ENCODE measurements at regions not wholly inside any gene's neighbourhood (a gene's known extent, or its start where the extent isn't known, plus 50 kb on each side); places are given as distances from the start of the nearest gene placed in this dataset.

GRCh38 chr11:44409558-44410236 lies 99.8 kb upstream of the ALX4 start:
- intact Hi-C loops (cut with micrococcal nuclease; ENCODE audit: unreplicated experiment) (no loop called here), in situ Hi-C loops (cut with HindIII; ENCODE audit: extremely low pct_ligation_motif_present, low pct_unique_long_range_greater_than_20kb) (loop anchor here (25.0 kb wide), 1 partner anchor 97 kb away; the partner anchor contains the start of gene ALX4)
- Histone ChIP-seq H3K36me3 (replicated peaks in 1 of 2; ENCODE audit: control insufficient read depth in 1 of 2, insufficient read depth in 2 of 2, low read length in 2 of 2) (no peaks in the 10 kb centered on the region), H4K20me1 (ENCODE audit: insufficient read depth, low read length) (no peaks in the 10 kb centered on the region), H3K27ac (ENCODE audit: extremely low read length, insufficient read depth, low read length) (no peak overlapping the region), H3K4me1 (ENCODE audit: insufficient read depth, low read length) (peaks cover 10% of the 10 kb centered on the region), H3K27me3 (ENCODE audit: control insufficient read depth in 1 of 2, insufficient read depth in 2 of 2, low read length in 2 of 2) (peaks cover 2 to 29% of the 10 kb centered on the region in 2 experiments), H3K79me2 (ENCODE audit: insufficient read depth, low read length) (no peaks in the 10 kb centered on the region), H3K9ac (ENCODE audit: insufficient read depth, low read depth, low read length) (no peak overlapping the region), H3K9me3 (ENCODE audit: low read length) (no peaks in the 10 kb centered on the region), H2AFZ (ENCODE audit: low read length) (no peak overlapping the region), H3K4me2 (ENCODE audit: low read depth, low read length) (no peak overlapping the region), H3K4me3 (replicated peaks in 1 of 3; ENCODE audit: insufficient read depth in 1 of 3, low read depth in 2 of 3, low read length in 3 of 3) (no peak overlapping the region)
- BruUV-seq (replicated peaks) = no TSS peak
- 17% methylated on average over 9 of the region's 9 CpGs for WGBS (ENCODE audit: low lambda C conversion rate)
- POLR2A ChIA-PET = no interaction called here
- CTCF ChIA-PET (ENCODE audit: low intra/inter-chr PET ratio, low total read pairs) = no interaction called here
- FAIRE-seq (no peak), ATAC-seq (peak; percentile 62; the same call in 2 of the 3 replicates), DNase-seq (ENCODE audit: low spot score) (peak; percentile 13)
- TF ChIP-seq ZNF670 (CRISPR knock-in tag; IDR thresholded peaks at IDR 0.05; ENCODE audit: borderline replicate concordance) (no peak), PATZ1 (CRISPR knock-in tag; IDR thresholded peaks at IDR 0.05) (no peak), KDM5A (IDR thresholded peaks at IDR 0.05; ENCODE audit: borderline replicate concordance, low read length) (no peak), ZMYM4 (CRISPR knock-in tag; IDR thresholded peaks at IDR 0.05) (no peak), ZNF709 (CRISPR knock-in tag; IDR thresholded peaks at IDR 0.05) (no peak), ZNF788 (CRISPR knock-in tag; IDR thresholded peaks at IDR 0.05; ENCODE audit: borderline replicate concordance) (no peak), ZNF841 (CRISPR knock-in tag; IDR thresholded peaks at IDR 0.05; ENCODE audit: borderline replicate concordance) (no peak), HMGA1 (CRISPR knock-in tag; conservative IDR thresholded peaks at IDR 0.05) (no peak)
- TF ChIP-seq, protein P1, sequence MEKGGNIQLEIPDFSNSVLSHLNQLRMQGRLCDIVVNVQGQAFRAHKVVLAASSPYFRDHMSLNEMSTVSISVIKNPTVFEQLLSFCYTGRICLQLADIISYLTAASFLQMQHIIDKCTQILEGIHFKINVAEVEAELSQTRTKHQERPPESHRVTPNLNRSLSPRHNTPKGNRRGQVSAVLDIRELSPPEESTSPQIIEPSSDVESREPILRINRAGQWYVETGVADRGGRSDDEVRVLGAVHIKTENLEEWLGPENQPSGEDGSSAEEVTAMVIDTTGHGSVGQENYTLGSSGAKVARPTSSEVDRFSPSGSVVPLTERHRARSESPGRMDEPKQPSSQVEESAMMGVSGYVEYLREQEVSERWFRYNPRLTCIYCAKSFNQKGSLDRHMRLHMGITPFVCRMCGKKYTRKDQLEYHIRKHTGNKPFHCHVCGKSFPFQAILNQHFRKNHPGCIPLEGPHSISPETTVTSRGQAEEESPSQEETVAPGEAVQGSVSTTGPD (CRISPR knock-in tag; IDR thresholded peaks at IDR 0.05) = no peak
- TF ChIP-seq, protein P2, sequence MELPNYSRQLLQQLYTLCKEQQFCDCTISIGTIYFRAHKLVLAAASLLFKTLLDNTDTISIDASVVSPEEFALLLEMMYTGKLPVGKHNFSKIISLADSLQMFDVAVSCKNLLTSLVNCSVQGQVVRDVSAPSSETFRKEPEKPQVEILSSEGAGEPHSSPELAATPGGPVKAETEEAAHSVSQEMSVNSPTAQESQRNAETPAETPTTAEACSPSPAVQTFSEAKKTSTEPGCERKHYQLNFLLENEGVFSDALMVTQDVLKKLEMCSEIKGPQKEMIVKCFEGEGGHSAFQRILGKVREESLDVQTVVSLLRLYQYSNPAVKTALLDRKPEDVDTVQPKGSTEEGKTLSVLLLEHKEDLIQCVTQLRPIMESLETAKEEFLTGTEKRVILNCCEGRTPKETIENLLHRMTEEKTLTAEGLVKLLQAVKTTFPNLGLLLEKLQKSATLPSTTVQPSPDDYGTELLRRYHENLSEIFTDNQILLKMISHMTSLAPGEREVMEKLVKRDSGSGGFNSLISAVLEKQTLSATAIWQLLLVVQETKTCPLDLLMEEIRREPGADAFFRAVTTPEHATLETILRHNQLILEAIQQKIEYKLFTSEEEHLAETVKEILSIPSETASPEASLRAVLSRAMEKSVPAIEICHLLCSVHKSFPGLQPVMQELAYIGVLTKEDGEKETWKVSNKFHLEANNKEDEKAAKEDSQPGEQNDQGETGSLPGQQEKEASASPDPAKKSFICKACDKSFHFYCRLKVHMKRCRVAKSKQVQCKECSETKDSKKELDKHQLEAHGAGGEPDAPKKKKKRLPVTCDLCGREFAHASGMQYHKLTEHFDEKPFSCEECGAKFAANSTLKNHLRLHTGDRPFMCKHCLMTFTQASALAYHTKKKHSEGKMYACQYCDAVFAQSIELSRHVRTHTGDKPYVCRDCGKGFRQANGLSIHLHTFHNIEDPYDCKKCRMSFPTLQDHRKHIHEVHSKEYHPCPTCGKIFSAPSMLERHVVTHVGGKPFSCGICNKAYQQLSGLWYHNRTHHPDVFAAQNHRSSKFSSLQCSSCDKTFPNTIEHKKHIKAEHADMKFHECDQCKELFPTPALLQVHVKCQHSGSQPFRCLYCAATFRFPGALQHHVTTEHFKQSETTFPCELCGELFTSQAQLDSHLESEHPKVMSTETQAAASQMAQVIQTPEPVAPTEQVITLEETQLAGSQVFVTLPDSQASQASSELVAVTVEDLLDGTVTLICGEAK (IDR thresholded peaks at IDR 0.05) = no peak
- TF ChIP-seq, protein P2 (CRISPR knock-in tag; IDR thresholded peaks at IDR 0.05) = no peak
